HG02943 (cell line): ENCODE measurements at regions not wholly inside any gene's neighbourhood (a gene's known extent, or its start where the extent isn't known, plus 50 kb on each side); places are given as distances from the start of the nearest gene placed in this dataset.
A peak's percentile ranks its signal among the peaks of the same experiment; 100 is the strongest.

Experiments used
- ATAC-seq: cut with Tn5 transposase; IDR thresholded peaks from one replicate; pipeline ENCODE4 v1.9.1; 2021; ENCODE audit warnings: mild to moderate bottlenecking, low read depth, moderate library complexity; ENCODE audit not compliant: unreplicated experiment

GRCh38 chr1:87555366-87555765 lies 226.7 kb downstream of the LMO4 start:
- no peak for ATAC-seq

- ATAC-seq: no peak
Observed at GRCh38 chr1:87556326-87556725, 227.6 kb downstream of the LMO4 start.

GRCh38 chr1:87558921-87559320 lies 230.2 kb downstream of the LMO4 start:
- no peak for ATAC-seq

GRCh38 chr1:87560137-87560536 lies 231.5 kb downstream of the LMO4 start:
- no peak for ATAC-seq

- ATAC-seq: no peak
Observed at GRCh38 chr1:87560601-87561360, 232.1 kb downstream of the LMO4 start.

GRCh38 chr1:87563211-87563610 lies 234.5 kb downstream of the LMO4 start:
- no peak for ATAC-seq

GRCh38 chr1:87565861-87566260 lies 237.2 kb downstream of the LMO4 start:
- ATAC-seq: no peak

GRCh38 chr1:87568005-87568404 lies 239.3 kb downstream of the LMO4 start:
- ATAC-seq: no peak

GRCh38 chr1:87568911-87569310 lies 240.2 kb downstream of the LMO4 start:
- no peak for ATAC-seq

GRCh38 chr1:87572008-87572407 lies 243.3 kb downstream of the LMO4 start:
- no peak for ATAC-seq

- ATAC-seq: no peak
Observed at GRCh38 chr1:87572891-87573290, 244.2 kb downstream of the LMO4 start.

GRCh38 chr1:87575528-87575927 lies 246.8 kb downstream of the LMO4 start:
- no peak for ATAC-seq

GRCh38 chr1:87578464-87578863 lies 249.8 kb downstream of the LMO4 start:
- no peak for ATAC-seq

- no peak for ATAC-seq
Observed at GRCh38 chr1:87583459-87583858, 254.8 kb downstream of the LMO4 start.

- no peak for ATAC-seq
Observed at GRCh38 chr1:87584586-87584985, 255.9 kb downstream of the LMO4 start.

- no peak for ATAC-seq
Observed at GRCh38 chr1:87586501-87586900, 257.8 kb downstream of the LMO4 start.

- ATAC-seq: peak; percentile 75
Observed at GRCh38 chr1:87588495-87588894, 259.8 kb downstream of the LMO4 start.

- ATAC-seq: no peak
Observed at GRCh38 chr1:87591492-87591891, 262.8 kb downstream of the LMO4 start.

GRCh38 chr1:87592156-87592555 lies 263.5 kb downstream of the LMO4 start:
- ATAC-seq: peak; percentile 89

GRCh38 chr1:87594736-87595383 lies 266.2 kb downstream of the LMO4 start:
- ATAC-seq: no peak

GRCh38 chr1:87595384-87595781 lies 266.7 kb downstream of the LMO4 start:
- no peak for ATAC-seq

- ATAC-seq: no peak
Observed at GRCh38 chr1:87598429-87598828, 269.7 kb downstream of the LMO4 start.
